PFSK-1 (cell line): ENCODE measurements at regions not wholly inside any gene's neighbourhood (a gene's known extent, or its start where the extent isn't known, plus 50 kb on each side); places are given as distances from the start of the nearest gene placed in this dataset.

Source experiments
- FOXP2 ChIP-seq: optimal IDR thresholded peaks from 2 replicates; pipeline ENCODE3; 2011; ENCODE audit warnings: borderline replicate concordance, control low read depth, inconsistent platforms; ENCODE audit not compliant: insufficient read depth; ENCODE audit errors: extremely low read length, extremely low read depth
- POLR2AphosphoS5 ChIP-seq: IDR thresholded peaks from 2 replicates; pipeline ENCODE4 v1.6.1; 2012; ENCODE audit warnings: low read depth, mild to moderate bottlenecking, control low read depth, low read length, moderate library complexity
- SIN3A ChIP-seq: IDR thresholded peaks from 2 replicates; pipeline ENCODE4 v1.6.1; 2012; ENCODE audit warnings: mild to moderate bottlenecking, low read length, moderate library complexity, borderline replicate concordance; ENCODE audit not compliant: insufficient read depth
- TAF1 ChIP-seq: IDR thresholded peaks from 2 replicates; pipeline ENCODE4 v1.6.1; 2012; ENCODE audit warnings: low read length, control low read depth, borderline replicate concordance; ENCODE audit not compliant: insufficient read depth
- TF ChIP-seq, protein P1 (sequence below), 2 experiments: IDR thresholded peaks; 2 replicates each; pipeline versions ENCODE4 v1.6.1 to v1.8.0; 2011 to 2012; ENCODE audit warnings: low read depth in 2 of 2, low read length in 2 of 2, control low read depth in 1 of 2, inconsistent platforms in 1 of 2, mild to moderate bottlenecking in 1 of 2, moderate library complexity in 1 of 2; ENCODE audit not compliant: insufficient read depth in 1 of 2

DNA sequence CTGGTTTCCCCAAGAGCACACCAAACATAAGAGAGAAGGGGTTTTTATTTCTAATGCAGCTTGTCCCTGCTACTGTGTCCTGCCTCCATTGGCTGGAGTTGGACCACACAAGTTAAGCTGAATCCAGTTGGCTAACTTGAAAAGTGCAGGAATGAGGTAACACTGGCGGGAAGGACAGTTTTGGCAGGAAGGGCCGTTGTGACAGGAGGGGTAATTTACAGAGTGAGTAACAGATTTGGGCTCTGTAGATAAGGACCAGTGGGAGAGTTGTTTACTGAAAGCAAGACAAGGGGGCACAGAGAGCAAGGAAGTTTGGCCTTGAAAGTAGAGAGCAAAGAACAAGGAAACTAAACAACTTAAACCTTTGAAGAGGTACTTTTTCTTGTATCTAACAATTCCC is 1623.3 kb upstream of the RAG2 start:
- TF ChIP-seq TAF1, result no peak
- no peak for TF ChIP-seq SIN3A
- TF ChIP-seq FOXP2, result no peak
- no peak for TF ChIP-seq POLR2AphosphoS5
- TF ChIP-seq, protein P1, sequence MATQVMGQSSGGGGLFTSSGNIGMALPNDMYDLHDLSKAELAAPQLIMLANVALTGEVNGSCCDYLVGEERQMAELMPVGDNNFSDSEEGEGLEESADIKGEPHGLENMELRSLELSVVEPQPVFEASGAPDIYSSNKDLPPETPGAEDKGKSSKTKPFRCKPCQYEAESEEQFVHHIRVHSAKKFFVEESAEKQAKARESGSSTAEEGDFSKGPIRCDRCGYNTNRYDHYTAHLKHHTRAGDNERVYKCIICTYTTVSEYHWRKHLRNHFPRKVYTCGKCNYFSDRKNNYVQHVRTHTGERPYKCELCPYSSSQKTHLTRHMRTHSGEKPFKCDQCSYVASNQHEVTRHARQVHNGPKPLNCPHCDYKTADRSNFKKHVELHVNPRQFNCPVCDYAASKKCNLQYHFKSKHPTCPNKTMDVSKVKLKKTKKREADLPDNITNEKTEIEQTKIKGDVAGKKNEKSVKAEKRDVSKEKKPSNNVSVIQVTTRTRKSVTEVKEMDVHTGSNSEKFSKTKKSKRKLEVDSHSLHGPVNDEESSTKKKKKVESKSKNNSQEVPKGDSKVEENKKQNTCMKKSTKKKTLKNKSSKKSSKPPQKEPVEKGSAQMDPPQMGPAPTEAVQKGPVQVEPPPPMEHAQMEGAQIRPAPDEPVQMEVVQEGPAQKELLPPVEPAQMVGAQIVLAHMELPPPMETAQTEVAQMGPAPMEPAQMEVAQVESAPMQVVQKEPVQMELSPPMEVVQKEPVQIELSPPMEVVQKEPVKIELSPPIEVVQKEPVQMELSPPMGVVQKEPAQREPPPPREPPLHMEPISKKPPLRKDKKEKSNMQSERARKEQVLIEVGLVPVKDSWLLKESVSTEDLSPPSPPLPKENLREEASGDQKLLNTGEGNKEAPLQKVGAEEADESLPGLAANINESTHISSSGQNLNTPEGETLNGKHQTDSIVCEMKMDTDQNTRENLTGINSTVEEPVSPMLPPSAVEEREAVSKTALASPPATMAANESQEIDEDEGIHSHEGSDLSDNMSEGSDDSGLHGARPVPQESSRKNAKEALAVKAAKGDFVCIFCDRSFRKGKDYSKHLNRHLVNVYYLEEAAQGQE (IDR thresholded peaks at IDR 0.05; ENCODE audit: insufficient read depth in 1 of 2, low read depth in 2 of 2, low read length in 2 of 2), result no peak

DNA sequence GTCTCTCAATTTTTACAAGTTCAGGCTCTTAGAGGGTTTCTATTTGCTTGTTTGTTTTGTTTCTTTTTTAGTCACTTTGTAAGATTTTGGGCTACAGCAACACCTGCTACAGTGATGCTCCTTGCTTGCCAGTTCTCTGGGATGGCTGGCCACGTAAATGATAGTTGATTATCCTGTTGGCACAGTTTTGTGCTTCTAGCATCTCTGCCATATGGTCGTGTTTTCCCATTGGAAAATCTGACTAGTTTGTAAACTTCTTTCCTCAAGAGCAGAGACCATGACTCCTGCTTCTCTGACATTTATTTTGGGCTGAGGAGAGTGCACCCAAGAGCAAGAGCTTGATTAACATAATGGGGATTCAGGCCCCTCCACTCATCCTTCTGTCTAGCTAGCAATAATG is 1621.6 kb upstream of the RAG2 start:
- TF ChIP-seq TAF1 (no peak), FOXP2 (no peak), POLR2AphosphoS5 (no peak), SIN3A (no peak)
- TF ChIP-seq, protein P1 (IDR thresholded peaks at IDR 0.05; ENCODE audit: insufficient read depth in 1 of 2, low read depth in 2 of 2, low read length in 2 of 2), result no peak

DNA sequence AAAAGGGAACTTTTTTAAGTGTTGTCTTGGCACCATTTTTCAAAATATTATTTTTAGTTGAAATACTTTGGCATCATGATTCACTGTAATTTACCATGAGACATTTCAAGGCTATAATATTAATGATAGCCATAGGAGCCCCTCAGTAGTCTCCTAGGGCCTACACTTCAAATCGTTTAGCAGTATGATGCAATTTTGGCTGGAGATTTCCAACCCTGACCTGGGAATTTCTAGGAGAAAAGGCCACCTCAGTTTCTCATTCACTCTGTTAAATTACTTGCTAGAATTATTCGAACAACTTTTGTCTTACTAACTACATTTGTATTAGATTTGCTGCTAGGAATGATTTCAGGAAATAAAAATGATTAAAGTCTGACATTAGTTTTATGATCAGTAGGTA is 1610.9 kb upstream of the RAG2 start:
- no peak for TF ChIP-seq TAF1
- TF ChIP-seq FOXP2, result no peak
- TF ChIP-seq, protein P1 (IDR thresholded peaks at IDR 0.05; ENCODE audit: insufficient read depth in 1 of 2, low read depth in 2 of 2, low read length in 2 of 2), result no peak
- TF ChIP-seq POLR2AphosphoS5, result no peak
- TF ChIP-seq SIN3A, result no peak

DNA sequence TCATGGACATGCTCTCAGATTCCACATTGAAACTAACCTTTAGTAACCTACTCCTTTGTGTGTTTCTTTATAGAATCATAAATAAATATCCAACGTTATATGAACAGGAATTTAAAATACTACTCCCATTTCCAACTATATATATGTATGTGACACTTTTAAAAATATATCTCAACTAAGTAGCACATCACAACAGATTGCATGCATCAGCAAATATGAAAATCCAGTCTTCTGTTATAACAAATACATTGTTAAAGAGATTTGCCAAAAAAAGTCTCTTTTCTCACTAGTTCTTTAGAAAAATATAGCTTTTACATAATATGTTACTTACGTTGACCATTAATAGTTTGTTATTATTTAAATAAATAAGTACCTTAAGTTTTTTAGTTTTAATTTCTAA is 1608.6 kb upstream of the RAG2 start:
- TF ChIP-seq FOXP2, result no peak
- TF ChIP-seq, protein P1 (IDR thresholded peaks at IDR 0.05; ENCODE audit: insufficient read depth in 1 of 2, low read depth in 2 of 2, low read length in 2 of 2), result no peak
- TF ChIP-seq SIN3A, result no peak
- TF ChIP-seq POLR2AphosphoS5, result no peak
- TF ChIP-seq TAF1, result no peak

DNA sequence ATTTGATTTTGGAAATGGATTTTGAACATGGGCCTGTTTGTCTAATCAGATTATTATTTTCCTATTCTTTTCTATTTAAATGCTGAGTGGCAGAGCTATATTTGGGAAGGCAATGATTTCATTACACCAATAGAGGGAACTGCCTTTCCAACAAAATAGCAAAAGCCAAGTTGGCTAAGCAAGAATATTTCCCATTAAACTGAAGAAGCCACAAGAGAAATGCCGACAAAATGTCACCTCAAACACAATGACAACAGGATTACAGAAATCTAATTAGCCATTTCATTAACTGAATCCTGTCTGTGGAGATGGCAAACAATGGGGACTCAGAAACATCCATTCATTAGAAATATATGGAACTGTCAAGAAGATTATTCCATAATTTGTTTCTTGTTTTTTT is 1593.1 kb upstream of the RAG2 start:
- no peak for TF ChIP-seq TAF1
- no peak for TF ChIP-seq POLR2AphosphoS5
- TF ChIP-seq, protein P1 (IDR thresholded peaks at IDR 0.05; ENCODE audit: insufficient read depth in 1 of 2, low read depth in 2 of 2, low read length in 2 of 2), result no peak
- TF ChIP-seq FOXP2, result no peak
- no peak for TF ChIP-seq SIN3A
